C4-2B (cell line): ENCODE measurements at regions not wholly inside any gene's neighbourhood (a gene's known extent, or its start where the extent isn't known, plus 50 kb on each side); places are given as distances from the start of the nearest gene placed in this dataset.

ENCODE experiments used
- CTCF ChIP-seq: fragments of 450-650 bp; conservative IDR thresholded peaks from 2 replicates; pipeline ENCODE4 v1.5.1; 2017; ENCODE audit warnings: mild to moderate bottlenecking
- ZFX ChIP-seq: fragments of 450-650 bp; IDR thresholded peaks from 2 replicates; pipeline ENCODE4 v1.6.1; 2017

- TF ChIP-seq CTCF (no peak), ZFX (no peak)
Observed at GRCh38 chr2:57417007-57417406, 629.6 kb upstream of the VRK2 start.
